HEK293T (cell line): ENCODE measurements at regions not wholly inside any gene's neighbourhood (a gene's known extent, or its start where the extent isn't known, plus 50 kb on each side); places are given as distances from the start of the nearest gene placed in this dataset.

Source experiments
- BHLHE40 ChIP-seq: fragments of 450-650 bp; IDR thresholded peaks from 2 replicates; pipeline ENCODE4 v1.6.1; 2016; ENCODE audit warnings: mild to moderate bottlenecking, moderate library complexity, borderline replicate concordance
- FOXA1 ChIP-seq: fragments of 450-650 bp; IDR thresholded peaks from 2 replicates; pipeline ENCODE4 v1.6.1; 2016; ENCODE audit warnings: mild to moderate bottlenecking
- FOXK2 ChIP-seq: fragments of 450-650 bp; IDR thresholded peaks from 2 replicates; pipeline ENCODE4 v1.6.1; 2016; ENCODE audit warnings: mild to moderate bottlenecking
- FOXM1 ChIP-seq: fragments of 450-650 bp; IDR thresholded peaks from 2 replicates; pipeline ENCODE4 v1.6.1; 2017; ENCODE audit warnings: mild to moderate bottlenecking, borderline replicate concordance
- NFRKB ChIP-seq: fragments of 450-650 bp; IDR thresholded peaks from 2 replicates; pipeline ENCODE4 v1.6.1; 2016; ENCODE audit warnings: mild to moderate bottlenecking, moderate library complexity
- SP1 ChIP-seq: fragments of 450-650 bp; IDR thresholded peaks from 2 replicates; pipeline ENCODE4 v1.6.1; 2017

- TF ChIP-seq BHLHE40 (no peak), SP1 (no peak), FOXK2 (no peak), FOXA1 (no peak), NFRKB (no peak), FOXM1 (no peak)
These were observed 51.8 kb upstream of the FAM3C start for GRCh38 chr7:121447911-121448300.
